ENCODE measurements at regions not wholly inside any gene's neighbourhood (a gene's known extent, or its start where the extent isn't known, plus 50 kb on each side); places are given as distances from the start of the nearest gene placed in this dataset.

- Mint-ChIP-seq H3K36me3 (ENCODE audit: insufficient read depth, unreplicated experiment) (no peaks in the 10 kb centered on the region), H3K4me3 (ENCODE audit: unreplicated experiment) (no peak overlapping the region), H3K4me1 (ENCODE audit: low read depth, unreplicated experiment) (peaks cover 14% of the 10 kb centered on the region), H3K27ac (ENCODE audit: unreplicated experiment) (no peak overlapping the region), H3K27me3 (ENCODE audit: insufficient read depth, unreplicated experiment) (peaks cover 5% of the 10 kb centered on the region), H3K9me3 (ENCODE audit: unreplicated experiment) (no peaks in the 10 kb centered on the region)
- CTCF ChIA-PET = no interaction called here
- no peaks in the 10 kb centered on the region for H3K9me3 ChIP-seq
- intact Hi-C loops (cut with micrococcal nuclease; ENCODE audit: unreplicated experiment) = no loop called here
- DNase-seq = no peak
- BruUV-seq (replicated peaks) = no TSS peak
- no peaks in the 10 kb centered on the region for H3K4me1 ChIP-seq
- no peak for TF ChIP-seq CTCF (IDR thresholded peaks at IDR 0.05; ENCODE audit: insufficient read depth in 1 of 2, low read depth in 1 of 2, low read length in 1 of 2, severe bottlenecking in 1 of 2, unreplicated experiment in 1 of 2)
- H3K4me3 ChIP-seq (ENCODE audit: low read depth, low read length) = no peak overlapping the region
- H3K36me3 ChIP-seq (ENCODE audit: control insufficient read depth, insufficient read depth, low read length) = no peaks in the 10 kb centered on the region
- H3K27me3 ChIP-seq (replicated peaks; ENCODE audit: control insufficient read depth, insufficient read depth, low read length) = no peaks in the 10 kb centered on the region
- POLR2A ChIA-PET = no interaction called here
Measured at GRCh38 chr6:14828201-14828611, 417.7 kb upstream of the JARID2 start.

- Histone ChIP-seq H3K27me3 (replicated peaks; ENCODE audit: control insufficient read depth, insufficient read depth, low read length) (no peaks in the 10 kb centered on the region), H3K36me3 (ENCODE audit: control insufficient read depth, insufficient read depth, low read length) (no peaks in the 10 kb centered on the region), H3K9me3 (no peaks in the 10 kb centered on the region), H3K4me1 (no peaks in the 10 kb centered on the region), H3K4me3 (ENCODE audit: low read depth, low read length) (no peak overlapping the region)
- Mint-ChIP-seq H3K27me3 (ENCODE audit: insufficient read depth, unreplicated experiment) (peaks cover 5% of the 10 kb centered on the region), H3K4me3 (ENCODE audit: unreplicated experiment) (no peak overlapping the region), H3K9me3 (ENCODE audit: unreplicated experiment) (no peaks in the 10 kb centered on the region), H3K27ac (ENCODE audit: unreplicated experiment) (no peak overlapping the region), H3K4me1 (ENCODE audit: low read depth, unreplicated experiment) (peaks cover 5% of the 10 kb centered on the region), H3K36me3 (ENCODE audit: insufficient read depth, unreplicated experiment) (no peaks in the 10 kb centered on the region)
- ChIA-PET CTCF (no interaction called here), POLR2A (no interaction called here)
- intact Hi-C loops (cut with micrococcal nuclease; ENCODE audit: unreplicated experiment) = no loop called here
- DNase-seq = no peak
- no peak for TF ChIP-seq CTCF (IDR thresholded peaks at IDR 0.05; ENCODE audit: insufficient read depth in 1 of 2, low read depth in 1 of 2, low read length in 1 of 2, severe bottlenecking in 1 of 2, unreplicated experiment in 1 of 2)
- BruUV-seq (replicated peaks) = no TSS peak
Measured at GRCh38 chr6:14831070-14831469, 414.8 kb upstream of the JARID2 start.

GRCh38 chr6:14831937-14832336, 413.9 kb upstream of the JARID2 start:
- BruUV-seq (replicated peaks) = no TSS peak
- H3K36me3 ChIP-seq (ENCODE audit: control insufficient read depth, insufficient read depth, low read length) = no peaks in the 10 kb centered on the region
- intact Hi-C loops (cut with micrococcal nuclease; ENCODE audit: unreplicated experiment) = no loop called here
- ChIA-PET CTCF (no interaction called here), POLR2A (no interaction called here)
- H3K4me1 Mint-ChIP-seq (ENCODE audit: low read depth, unreplicated experiment) = peaks cover 4% of the 10 kb centered on the region
- no peak for DNase-seq
- no peaks in the 10 kb centered on the region for H3K9me3 Mint-ChIP-seq (ENCODE audit: unreplicated experiment)
- no peak overlapping the region for H3K4me3 ChIP-seq (ENCODE audit: low read depth, low read length)
- no peak overlapping the region for H3K4me3 Mint-ChIP-seq (ENCODE audit: unreplicated experiment)
- H3K27me3 Mint-ChIP-seq (ENCODE audit: insufficient read depth, unreplicated experiment) = peaks cover 9% of the 10 kb centered on the region
- H3K27me3 ChIP-seq (replicated peaks; ENCODE audit: control insufficient read depth, insufficient read depth, low read length) = no peaks in the 10 kb centered on the region
- no peak overlapping the region for H3K27ac Mint-ChIP-seq (ENCODE audit: unreplicated experiment)
- H3K9me3 ChIP-seq = no peaks in the 10 kb centered on the region
- no peaks in the 10 kb centered on the region for H3K36me3 Mint-ChIP-seq (ENCODE audit: insufficient read depth, unreplicated experiment)
- H3K4me1 ChIP-seq = no peaks in the 10 kb centered on the region
- TF ChIP-seq CTCF (IDR thresholded peaks at IDR 0.05; ENCODE audit: insufficient read depth in 1 of 2, low read depth in 1 of 2, low read length in 1 of 2, severe bottlenecking in 1 of 2, unreplicated experiment in 1 of 2) = no peak

Measured in Caco-2 (cell line).